ENCODE measurements at regions not wholly inside any gene's neighbourhood (a gene's known extent, or its start where the extent isn't known, plus 50 kb on each side); places are given as distances from the start of the nearest gene placed in this dataset.

DNA sequence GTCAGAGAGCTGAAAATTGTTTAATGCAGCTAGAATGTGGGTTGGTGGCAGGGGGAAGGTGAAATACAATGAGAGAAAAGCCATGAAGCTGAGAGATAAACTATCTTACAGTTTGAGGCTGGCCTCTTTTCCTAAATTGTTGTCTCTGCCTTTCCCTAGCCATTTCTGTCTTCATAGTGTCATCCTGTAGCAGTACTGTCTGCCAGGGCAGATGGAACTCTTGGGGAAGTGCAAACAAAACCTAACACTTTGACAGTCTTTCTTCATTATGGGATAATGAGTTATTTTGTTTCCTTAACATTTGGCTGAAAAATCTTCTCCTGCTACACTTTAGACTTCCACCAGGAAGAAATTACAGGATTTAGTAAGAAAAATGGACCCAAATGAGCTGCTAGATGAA, 197.8 kb upstream of the ARX start:
- no peaks in the 10 kb centered on the region for H3K36me3 ChIP-seq (ENCODE audit: insufficient read depth, low read length)
- H3K4me3 ChIP-seq (ENCODE audit: low read length) = no peak overlapping the region
- no peak overlapping the region for H3K27ac ChIP-seq (ENCODE audit: low read depth in 1 of 2, low read length in 2 of 2)
- no peaks in the 10 kb centered on the region for H3K27me3 ChIP-seq (ENCODE audit: control insufficient read depth in 1 of 2, insufficient read depth in 2 of 2, low read length in 2 of 2)
- intact Hi-C loops (cut with DNase I, micrococcal nuclease) = no loop called here
- H3K4me1 Mint-ChIP-seq (ENCODE audit: low read depth) = no peaks in the 10 kb centered on the region
- H3K9me3 ChIP-seq (ENCODE audit: control insufficient read depth in 1 of 2, insufficient read depth in 1 of 2, low read length in 2 of 2) = no peaks in the 10 kb centered on the region
- no peaks in the 10 kb centered on the region for H3K27me3 Mint-ChIP-seq
- TF ChIP-seq, protein P1, sequence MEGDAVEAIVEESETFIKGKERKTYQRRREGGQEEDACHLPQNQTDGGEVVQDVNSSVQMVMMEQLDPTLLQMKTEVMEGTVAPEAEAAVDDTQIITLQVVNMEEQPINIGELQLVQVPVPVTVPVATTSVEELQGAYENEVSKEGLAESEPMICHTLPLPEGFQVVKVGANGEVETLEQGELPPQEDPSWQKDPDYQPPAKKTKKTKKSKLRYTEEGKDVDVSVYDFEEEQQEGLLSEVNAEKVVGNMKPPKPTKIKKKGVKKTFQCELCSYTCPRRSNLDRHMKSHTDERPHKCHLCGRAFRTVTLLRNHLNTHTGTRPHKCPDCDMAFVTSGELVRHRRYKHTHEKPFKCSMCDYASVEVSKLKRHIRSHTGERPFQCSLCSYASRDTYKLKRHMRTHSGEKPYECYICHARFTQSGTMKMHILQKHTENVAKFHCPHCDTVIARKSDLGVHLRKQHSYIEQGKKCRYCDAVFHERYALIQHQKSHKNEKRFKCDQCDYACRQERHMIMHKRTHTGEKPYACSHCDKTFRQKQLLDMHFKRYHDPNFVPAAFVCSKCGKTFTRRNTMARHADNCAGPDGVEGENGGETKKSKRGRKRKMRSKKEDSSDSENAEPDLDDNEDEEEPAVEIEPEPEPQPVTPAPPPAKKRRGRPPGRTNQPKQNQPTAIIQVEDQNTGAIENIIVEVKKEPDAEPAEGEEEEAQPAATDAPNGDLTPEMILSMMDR (IDR thresholded peaks at IDR 0.05) = no peak
- no peak for DNase-seq
- H3K9me3 Mint-ChIP-seq = no peaks in the 10 kb centered on the region
- CTCF ChIA-PET = no interaction called here
- POLR2A ChIA-PET = no interaction called here
- ATAC-seq (ENCODE audit: poor library complexity) = no peak
- no peaks in the 10 kb centered on the region for H3K36me3 Mint-ChIP-seq (ENCODE audit: low read depth)
- H3K27ac Mint-ChIP-seq = no peak overlapping the region
- H3K4me3 Mint-ChIP-seq = no peak overlapping the region
- H3K4me1 ChIP-seq (ENCODE audit: insufficient read depth, low read length) = no peaks in the 10 kb centered on the region

DNA sequence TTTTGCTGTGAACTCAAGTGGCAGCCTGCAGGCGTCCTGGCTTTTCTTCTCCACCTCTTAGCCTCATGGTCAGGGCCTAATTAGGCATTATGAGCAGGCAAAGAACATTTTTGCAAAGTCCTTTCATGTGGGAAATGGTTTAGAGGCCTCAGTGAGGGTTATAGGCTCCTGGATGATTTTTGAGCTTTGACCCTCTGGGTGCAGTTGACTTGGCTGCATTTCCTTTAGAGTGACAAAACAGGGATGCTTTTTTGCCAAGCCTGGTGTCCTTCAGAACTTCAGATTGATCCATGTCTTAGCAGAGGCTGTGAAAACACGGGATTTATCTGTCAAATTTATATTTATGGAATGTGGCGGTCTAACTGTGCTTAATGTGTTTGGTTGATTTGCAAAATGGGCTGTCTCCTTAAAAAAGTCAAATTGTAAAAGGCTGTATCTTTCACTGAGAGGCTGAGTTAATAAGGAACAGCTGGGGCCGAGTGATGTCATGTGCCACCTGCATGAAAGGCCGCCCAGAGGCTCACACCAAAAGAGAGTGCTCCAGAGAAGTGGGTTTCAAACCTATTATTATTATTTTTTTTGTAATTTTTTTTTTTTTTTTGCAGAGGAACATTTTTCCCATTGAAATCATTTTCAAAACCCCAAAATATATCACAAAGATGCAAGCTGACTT, 192.2 kb upstream of the ARX start:
- POLR2A ChIA-PET = no interaction called here
- H3K27me3 ChIP-seq (ENCODE audit: control insufficient read depth in 1 of 2, insufficient read depth in 2 of 2, low read length in 2 of 2) = no peaks in the 10 kb centered on the region
- H3K36me3 ChIP-seq (ENCODE audit: insufficient read depth, low read length) = no peaks in the 10 kb centered on the region
- intact Hi-C loops (cut with DNase I, micrococcal nuclease) = no loop called here
- Mint-ChIP-seq H3K36me3 (ENCODE audit: low read depth) (no peaks in the 10 kb centered on the region), H3K4me1 (ENCODE audit: low read depth) (no peaks in the 10 kb centered on the region), H3K27ac (no peak overlapping the region), H3K4me3 (no peak overlapping the region), H3K9me3 (no peaks in the 10 kb centered on the region), H3K27me3 (peaks cover 5% of the 10 kb centered on the region)
- H3K4me3 ChIP-seq (ENCODE audit: low read length) = no peak overlapping the region
- no peaks in the 10 kb centered on the region for H3K4me1 ChIP-seq (ENCODE audit: insufficient read depth, low read length)
- H3K27ac ChIP-seq (ENCODE audit: low read depth in 1 of 2, low read length in 2 of 2) = no peak overlapping the region
- CTCF ChIA-PET = no interaction called here
- no peaks in the 10 kb centered on the region for H3K9me3 ChIP-seq (ENCODE audit: control insufficient read depth in 1 of 2, insufficient read depth in 1 of 2, low read length in 2 of 2)
- TF ChIP-seq, protein P1 (IDR thresholded peaks at IDR 0.05) = no peak
- DNase-seq (no peak), ATAC-seq (ENCODE audit: poor library complexity) (no peak)

DNA sequence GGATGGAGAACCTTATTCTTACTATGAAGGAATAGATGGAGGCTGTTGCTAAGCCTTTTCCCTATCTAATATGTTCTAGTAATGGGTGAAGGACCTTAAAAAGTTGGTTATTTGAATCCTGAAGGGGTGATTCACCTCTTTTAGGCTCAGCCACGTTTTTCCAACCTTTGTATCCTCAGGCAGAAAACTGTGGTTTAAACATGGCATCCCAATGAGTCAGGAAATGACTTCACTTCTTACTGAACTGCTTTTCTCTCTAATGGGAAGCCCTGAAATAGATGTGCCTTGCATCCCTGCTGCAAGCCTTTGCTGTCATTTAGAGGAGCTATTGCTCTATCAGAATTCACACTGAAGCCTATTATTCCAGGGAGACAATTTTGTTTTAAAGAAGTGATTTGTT, 191.0 kb upstream of the ARX start:
- Histone ChIP-seq H3K36me3 (ENCODE audit: insufficient read depth, low read length) (no peaks in the 10 kb centered on the region), H3K27ac (ENCODE audit: low read depth in 1 of 2, low read length in 2 of 2) (no peak overlapping the region), H3K27me3 (ENCODE audit: control insufficient read depth in 1 of 2, insufficient read depth in 2 of 2, low read length in 2 of 2) (no peaks in the 10 kb centered on the region), H3K9me3 (ENCODE audit: control insufficient read depth in 1 of 2, insufficient read depth in 1 of 2, low read length in 2 of 2) (no peaks in the 10 kb centered on the region), H3K4me1 (ENCODE audit: insufficient read depth, low read length) (no peaks in the 10 kb centered on the region), H3K4me3 (ENCODE audit: low read length) (no peak overlapping the region)
- no peaks in the 10 kb centered on the region for H3K36me3 Mint-ChIP-seq (ENCODE audit: low read depth)
- H3K4me1 Mint-ChIP-seq (ENCODE audit: low read depth) = no peaks in the 10 kb centered on the region
- no peak for ATAC-seq (ENCODE audit: poor library complexity)
- H3K27ac Mint-ChIP-seq = no peak overlapping the region
- H3K4me3 Mint-ChIP-seq = no peak overlapping the region
- TF ChIP-seq, protein P1 (IDR thresholded peaks at IDR 0.05) = no peak
- CTCF ChIA-PET = no interaction called here
- DNase-seq = no peak
- POLR2A ChIA-PET = no interaction called here
- H3K9me3 Mint-ChIP-seq = no peaks in the 10 kb centered on the region
- peaks cover 5% of the 10 kb centered on the region for H3K27me3 Mint-ChIP-seq
- intact Hi-C loops (cut with DNase I, micrococcal nuclease) = no loop called here

Measured in CD4-positive, alpha-beta T cell (primary cell).